ENCODE measurements at regions not wholly inside any gene's neighbourhood (a gene's known extent, or its start where the extent isn't known, plus 50 kb on each side); places are given as distances from the start of the nearest gene placed in this dataset.

DNA sequence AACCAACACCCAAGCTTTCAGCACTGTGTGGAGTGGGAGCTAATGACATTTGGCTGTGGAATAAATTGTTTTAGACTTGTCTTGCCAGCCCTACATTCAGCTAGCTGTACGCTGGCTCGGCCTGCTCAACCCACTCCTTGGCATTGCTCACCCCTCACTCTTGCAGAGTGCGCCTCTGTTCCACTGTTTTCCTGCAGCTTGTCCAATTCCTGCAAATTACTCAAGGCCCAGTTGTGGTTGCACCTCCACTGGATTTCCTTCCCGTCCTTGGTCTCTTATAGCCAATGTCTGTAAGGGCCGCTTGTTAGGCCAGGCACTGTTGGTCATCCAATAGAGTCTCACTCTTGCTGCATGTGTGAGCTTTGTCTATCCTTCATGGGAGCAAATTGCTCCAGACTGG is 55.5 kb upstream of the ADRA1D start:
- DNase-seq (ENCODE audit: low read depth, low spot score) = no peak

- no peak for DNase-seq (ENCODE audit: low read depth, low spot score)
Measured at GRCh38 chr20:4303136-4303535, 54.0 kb upstream of the ADRA1D start.

DNA sequence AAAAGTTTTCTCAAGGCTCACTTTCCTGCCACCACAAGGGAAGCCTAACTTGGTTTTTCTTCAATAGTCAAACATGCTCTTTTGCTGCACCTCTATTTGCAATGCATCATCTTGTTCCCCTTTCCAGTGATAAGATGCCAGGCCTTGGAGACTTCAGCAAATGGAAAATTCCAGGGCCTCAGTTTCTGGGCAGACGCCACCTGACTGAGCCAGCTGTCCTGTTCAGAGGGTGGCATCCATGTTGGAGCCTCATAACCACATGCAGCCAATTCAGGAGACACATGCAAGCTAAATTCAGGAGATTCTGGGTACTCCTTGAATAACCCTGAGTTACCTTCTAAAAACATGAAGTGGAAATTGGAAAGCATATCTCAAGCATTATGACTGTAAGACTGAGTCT is 51.8 kb upstream of the ADRA1D start:
- DNase-seq (ENCODE audit: low read depth, low spot score) = no peak

GRCh38 chr20:4300401-4300800 is 51.3 kb upstream of the ADRA1D start:
- DNase-seq (ENCODE audit: low read depth, low spot score) = no peak

GRCh38 chr20:4299773-4300172 is 50.7 kb upstream of the ADRA1D start:
- no peak for DNase-seq (ENCODE audit: low read depth, low spot score)

GRCh38 chr20:4299216-4299615 is 50.1 kb upstream of the ADRA1D start:
- DNase-seq (ENCODE audit: low read depth, low spot score) = no peak

Measured in activated CD4-positive, CD25-positive, alpha-beta regulatory T cell treated with anti-CD3 and anti-CD28 coated beads, Interleukin-2, amount 50 U/mL, for 16 hours (primary cell).